ENCODE measurements at regions not wholly inside any gene's neighbourhood (a gene's known extent, or its start where the extent isn't known, plus 50 kb on each side); places are given as distances from the start of the nearest gene placed in this dataset.

GRCh38 chr2:120921457-120921856 lies 185.8 kb downstream of the GLI2 start:
- DNase-seq: no peak

DNA sequence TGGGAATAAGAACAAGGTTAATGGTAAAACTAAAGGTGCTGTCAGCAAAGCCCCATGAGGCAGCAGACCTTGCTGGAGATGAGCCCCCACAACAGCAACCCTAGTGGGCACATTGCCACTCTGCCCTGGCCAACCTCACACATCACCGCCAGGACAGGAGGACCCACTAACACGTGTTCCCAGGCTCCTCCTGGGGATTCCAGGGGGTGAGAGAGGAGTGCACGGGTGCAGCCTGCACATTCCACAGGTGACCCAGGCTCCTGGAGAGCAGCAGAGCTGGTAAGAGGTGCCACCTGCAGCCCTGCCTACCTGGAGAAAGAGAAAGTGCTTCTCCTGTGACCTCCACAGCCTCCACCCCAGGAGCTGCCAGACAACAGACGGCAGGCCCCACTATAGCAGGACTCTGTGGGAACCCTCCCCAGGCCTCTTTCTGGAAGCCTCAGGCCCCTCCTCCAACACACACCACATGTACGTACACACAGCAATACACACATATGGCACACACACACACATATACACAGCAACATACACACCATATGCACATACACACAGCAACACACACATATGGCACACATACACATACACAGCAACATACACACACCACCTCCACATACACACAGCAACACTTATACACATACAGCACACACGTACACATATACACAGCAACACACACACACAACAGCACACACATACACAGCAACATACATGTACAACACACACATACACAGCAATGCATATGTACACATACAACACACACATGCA lies 187.1 kb downstream of the GLI2 start:
- DNase-seq: no peak

GRCh38 chr2:120923426-120923825 lies 187.8 kb downstream of the GLI2 start:
- DNase-seq: no peak

DNA sequence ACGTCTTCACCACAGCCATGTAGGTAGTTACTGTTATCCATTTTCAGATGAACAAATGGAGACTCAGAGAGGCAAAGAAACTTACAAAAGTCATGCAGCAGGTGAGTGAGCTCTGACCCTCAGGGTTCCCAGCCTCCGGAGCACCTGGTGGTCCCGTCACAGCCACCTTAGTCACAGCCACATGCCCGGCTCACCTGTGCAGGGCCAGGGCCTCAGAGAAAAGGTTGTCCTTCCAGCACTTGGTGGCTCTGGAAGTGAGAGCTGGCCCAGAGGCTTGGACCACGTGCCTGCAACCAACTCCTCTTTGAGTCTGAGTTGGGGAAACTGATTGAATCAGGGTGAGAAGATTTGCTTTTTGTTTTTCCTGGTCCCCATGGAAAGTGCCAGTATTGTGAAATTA lies 189.3 kb downstream of the GLI2 start:
- DNase-seq: no peak

DNA sequence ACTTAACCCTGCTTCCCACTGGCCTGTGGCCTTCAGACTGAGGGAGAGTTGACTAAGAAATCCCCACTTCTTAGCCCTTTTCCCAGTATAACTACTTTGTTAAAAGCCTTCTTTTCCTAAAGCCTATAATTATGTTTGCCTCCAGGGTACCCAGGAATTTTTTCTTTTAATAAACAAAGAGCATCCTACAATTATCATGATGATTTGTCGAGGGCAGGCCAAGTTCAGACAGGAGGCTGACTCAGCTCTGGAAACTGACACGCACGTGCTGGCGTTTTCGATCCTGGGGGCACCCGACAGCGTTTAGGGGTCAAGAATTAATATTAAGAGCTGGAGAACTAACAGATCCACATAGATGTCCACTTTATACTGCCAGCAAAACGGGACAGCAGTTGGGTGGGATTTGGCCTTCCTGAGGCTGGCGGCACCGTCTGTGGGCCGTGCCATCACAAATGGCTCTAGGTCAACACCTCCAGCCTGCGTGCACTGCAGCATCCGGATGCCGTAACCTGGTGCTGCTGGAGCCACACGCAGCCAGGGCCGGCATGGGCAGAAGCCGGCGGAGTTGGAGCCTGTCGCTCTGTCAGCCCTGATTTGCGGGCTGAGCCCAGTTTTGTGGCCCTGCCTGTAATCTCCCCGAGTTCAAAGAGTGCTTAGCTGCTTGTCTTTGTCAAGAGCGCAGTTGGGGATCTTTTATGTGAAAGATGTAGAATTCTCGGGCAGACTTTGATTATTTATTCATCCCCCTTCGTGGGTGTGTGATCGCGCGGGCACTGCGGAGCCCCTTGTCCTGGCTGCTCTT lies 191.0 kb downstream of the GLI2 start:
- no peak for DNase-seq

DNA sequence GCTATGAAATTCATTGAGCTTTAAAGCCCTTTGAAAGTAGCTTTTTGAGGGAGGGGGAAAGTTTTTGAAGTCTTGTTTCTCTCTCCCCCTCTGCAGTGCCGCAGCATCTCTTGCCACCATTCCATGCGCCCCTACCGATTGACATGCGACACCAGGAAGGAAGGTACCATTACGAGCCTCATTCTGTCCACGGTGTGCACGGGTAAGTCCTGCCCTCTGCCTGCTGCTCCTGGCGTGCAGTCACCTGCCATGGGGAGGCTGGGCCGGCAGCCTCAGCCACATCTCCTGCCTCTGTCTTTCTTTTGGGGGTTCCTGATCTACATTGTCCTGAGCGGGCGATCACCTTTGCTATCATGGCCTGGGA lies 191.6 kb downstream of the GLI2 start:
- DNase-seq: no peak

- DNase-seq: no peak
Measured at GRCh38 chr2:120929829-120930228, 194.2 kb downstream of the GLI2 start.

DNA sequence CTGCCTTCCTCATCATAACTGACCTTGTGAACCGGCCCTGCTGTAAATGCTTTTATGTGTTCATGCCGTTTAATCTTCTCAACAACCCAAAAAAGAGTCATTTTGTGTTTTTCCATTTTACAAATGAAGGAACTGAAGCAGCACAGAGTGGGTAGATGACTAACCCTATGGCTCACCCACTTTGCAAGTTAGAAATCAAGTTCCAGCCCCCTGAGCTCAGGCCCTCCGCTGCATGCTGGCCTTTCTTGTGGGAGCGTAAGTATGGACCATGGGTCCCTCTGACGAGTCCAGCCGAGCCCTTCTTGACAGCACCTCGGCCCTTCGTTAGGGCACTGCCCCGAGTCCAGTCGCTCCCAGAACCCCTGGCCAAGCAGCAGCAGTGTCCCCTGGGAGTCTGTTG lies 194.6 kb downstream of the GLI2 start:
- no peak for DNase-seq

DNA sequence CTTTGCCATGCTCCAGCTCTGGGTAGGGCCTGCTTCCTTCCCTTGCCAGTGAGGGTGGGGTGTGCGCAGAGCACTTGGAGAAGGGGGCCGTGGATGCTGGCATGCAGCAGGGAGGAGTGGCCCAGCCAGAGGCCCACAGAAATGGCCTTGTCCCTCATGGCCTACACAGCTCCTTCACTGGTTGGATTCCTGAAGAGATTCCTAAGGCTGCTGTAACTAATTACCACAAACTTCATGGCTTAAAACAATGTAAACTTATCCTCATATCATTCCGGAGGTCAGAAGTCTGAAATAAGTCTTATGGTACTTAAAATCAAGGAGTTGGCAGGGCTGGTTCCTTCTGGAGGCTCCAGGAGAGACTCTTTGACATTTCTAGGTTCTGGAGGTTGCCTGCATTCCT lies 195.2 kb downstream of the GLI2 start:
- no peak for DNase-seq

DNA sequence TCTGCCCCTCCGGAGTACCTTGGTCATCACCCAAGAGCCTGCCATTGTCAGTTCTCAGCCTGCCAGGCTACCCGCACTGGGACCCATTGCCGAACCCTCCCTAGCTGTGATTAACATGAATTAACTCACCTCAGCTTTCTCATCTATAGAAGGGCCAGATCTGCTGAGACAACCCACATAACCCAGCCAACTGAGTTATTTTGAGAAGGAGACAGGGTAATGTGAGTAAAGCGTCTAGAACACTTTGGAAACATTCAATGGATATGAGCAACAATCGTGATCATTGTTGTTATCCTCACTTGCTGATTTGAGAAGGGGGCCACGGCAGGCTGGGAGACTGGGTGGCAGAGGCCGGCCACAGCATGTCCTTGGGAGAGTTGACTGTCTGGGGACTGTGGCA lies 196.8 kb downstream of the GLI2 start:
- DNase-seq: no peak

DNA sequence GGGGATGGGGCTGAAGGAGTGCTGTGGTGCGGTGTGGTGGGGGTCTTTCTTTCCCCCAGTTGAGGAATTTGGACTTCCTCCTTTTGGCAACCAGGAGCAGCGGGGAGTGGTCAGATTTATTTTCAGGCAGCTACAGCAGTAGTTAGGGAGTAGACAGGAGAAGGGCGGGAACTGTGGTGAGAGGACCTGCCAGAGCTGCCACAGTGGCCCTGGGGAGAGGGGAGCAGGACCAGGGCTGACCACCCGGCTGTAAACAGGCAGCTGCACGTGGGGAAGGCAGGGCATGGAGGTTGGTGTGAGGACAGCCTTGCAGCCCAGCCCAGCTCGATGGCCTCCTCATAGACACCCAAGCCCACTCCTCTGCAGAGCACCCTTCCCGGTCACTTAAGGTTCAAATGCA lies 197.2 kb downstream of the GLI2 start:
- DNase-seq: no peak

- no peak for DNase-seq
Measured at GRCh38 chr2:120933693-120934573, 198.3 kb downstream of the GLI2 start.

- no peak for DNase-seq
Measured at GRCh38 chr2:120934574-120935338, 199.1 kb downstream of the GLI2 start.

- no peak for DNase-seq
Measured at GRCh38 chr2:120935339-120936313, 200.0 kb downstream of the GLI2 start.

DNA sequence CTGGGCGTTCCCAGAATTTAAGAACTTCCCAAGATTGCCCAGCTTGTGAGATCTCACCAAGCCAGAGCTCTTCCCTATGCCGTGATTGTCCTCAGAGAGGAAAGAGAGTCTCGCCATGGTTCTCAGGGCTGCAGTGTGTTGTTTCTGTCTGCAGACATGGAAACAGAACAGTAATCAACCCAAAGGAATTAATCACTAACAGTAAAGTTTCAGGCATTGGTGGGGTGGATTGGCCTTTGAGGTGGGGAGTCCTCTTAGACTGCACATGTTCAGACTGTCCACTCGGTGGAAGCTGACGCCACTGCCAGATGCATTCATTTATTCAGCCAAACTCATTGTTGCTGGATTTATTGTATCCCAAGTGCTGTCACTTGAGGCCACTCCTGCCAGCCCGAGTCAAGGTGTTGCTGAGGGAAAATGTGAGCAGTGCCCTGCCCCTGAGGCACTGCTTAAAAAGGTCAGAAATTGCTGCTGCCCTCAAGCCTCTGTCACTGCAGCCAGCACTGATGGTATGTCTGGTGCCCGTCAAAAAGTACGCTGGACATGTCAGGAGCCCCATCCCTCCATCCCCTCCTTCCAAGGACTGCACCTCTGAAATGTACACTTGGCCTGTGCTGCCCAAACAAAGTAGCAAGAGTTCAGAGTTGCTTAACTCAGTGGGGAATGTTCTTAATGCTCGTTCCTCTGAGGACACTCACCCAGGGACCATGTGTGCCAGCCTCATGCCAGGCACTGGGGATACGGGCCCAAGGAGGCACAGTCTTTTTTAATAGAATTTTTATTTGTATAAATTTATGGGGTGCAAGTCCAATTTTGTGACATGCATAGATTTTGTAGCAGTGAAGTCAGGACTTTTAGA lies 201.0 kb downstream of the GLI2 start:
- no peak for DNase-seq

DNA sequence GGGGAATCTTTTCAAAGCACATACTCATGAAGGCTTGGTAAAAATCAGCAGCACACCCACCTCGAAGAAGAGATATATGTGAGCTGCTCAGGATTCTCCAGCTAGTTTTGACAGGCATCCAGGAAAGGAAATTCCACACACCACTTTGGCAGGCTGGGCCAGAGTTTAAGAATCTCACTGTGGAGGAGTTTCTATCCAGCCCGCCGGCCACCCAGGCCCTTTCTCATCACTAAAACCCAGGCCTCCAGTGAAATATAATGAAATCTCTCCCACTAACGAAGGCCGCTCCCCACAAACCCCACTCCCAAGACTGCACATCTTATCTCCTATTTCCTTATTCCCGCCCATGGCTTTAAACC lies 202.0 kb downstream of the GLI2 start:
- DNase-seq: no peak

- DNase-seq: no peak
Measured at GRCh38 chr2:120938045-120938771, 202.5 kb downstream of the GLI2 start.

DNA sequence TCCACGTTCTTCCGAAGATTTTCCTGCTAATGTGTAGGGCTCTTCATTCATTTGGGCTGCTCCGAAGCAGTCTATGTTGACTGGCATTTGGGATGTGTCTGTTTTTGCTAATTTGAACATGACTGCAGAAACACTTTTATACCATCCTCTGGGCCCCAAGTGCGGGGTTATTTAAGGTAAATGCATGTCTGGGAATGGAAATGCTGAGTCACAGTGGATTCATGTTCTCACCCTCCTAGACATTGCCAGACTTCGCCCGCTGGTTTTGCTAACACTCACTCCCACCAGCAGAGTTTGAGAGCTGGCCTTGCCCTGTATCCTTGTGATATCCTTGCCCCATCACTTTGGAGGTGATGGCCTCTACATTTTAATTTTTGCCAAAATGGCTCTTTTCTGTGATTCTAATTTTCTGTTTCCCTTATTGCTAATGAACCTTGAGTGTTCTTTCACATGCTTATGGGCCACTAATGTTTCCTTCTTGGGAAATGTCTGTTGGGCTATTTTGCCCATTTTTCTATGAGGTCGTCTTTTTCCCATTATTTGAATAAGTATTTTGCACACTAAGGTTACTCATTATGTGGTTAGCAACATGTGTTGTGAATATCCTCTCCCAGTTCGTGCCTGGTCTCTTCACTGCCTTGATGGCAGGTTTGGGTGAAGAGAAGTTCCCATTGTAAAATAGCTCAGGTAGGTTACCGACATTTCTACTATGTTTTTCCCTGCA lies 204.1 kb downstream of the GLI2 start:
- no peak for DNase-seq

DNA sequence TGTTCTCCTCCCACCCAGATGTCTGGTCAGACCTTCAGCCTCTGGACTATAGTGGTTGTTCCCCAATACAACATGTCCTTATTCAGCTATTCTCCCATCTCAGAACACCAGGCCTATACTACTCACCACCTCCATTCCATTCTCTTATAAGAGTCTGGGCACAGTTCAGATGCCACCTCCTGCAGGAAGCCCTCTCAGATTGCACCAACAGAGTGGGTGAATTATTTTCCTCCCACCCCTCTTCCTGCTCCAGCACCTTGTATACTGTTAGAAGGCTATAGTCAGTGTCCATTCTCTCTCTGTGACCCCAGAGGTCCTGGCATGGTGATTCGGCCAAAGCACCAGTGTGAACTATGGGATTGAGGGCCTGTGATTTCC lies 204.6 kb downstream of the GLI2 start:
- no peak for DNase-seq

All from T-helper 2 cell (primary cell).